ENCODE measurements at regions not wholly inside any gene's neighbourhood (a gene's known extent, or its start where the extent isn't known, plus 50 kb on each side); places are given as distances from the start of the nearest gene placed in this dataset.

DNA sequence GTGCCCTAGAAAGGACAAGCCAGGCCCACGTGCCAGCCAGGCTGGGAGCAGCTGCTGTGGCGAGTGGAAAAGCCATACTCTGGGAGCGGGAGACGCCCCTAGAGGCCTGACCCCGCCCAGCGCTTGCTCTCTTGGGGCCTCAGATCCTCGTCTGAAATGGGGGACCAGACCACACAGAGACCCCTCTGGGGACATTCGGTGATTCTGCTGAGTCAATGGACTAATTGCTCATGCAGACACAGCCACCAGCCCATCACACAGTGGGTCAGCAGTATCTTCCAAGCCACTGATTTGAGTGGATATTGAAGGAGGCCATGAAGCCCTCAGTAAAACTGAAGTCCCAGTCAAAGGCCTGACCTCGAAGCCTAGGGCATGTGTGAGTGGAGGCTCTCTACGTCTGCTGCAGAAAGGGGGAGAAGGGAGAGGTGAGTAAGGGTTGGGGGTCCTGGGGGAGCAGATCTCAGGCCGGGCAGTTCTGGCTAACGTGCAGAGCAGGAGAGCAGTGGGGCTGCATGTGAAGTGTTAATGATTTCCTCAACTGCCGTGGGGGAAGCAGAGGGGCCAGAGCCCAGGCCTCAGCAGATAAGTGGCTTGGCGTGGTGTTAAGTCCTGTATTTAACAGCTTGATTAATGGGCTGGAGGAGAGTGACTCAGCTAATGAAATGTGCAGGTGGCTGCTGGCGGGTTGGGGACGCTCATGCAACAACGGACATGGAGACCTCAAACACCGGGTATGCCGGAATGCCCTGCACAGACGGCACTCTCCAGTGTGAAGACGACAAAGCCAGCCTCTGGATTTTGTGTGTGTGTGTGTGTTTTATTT, 104.4 kb upstream of the TWIST2 start:
- TF ChIP-seq, protein P1, sequence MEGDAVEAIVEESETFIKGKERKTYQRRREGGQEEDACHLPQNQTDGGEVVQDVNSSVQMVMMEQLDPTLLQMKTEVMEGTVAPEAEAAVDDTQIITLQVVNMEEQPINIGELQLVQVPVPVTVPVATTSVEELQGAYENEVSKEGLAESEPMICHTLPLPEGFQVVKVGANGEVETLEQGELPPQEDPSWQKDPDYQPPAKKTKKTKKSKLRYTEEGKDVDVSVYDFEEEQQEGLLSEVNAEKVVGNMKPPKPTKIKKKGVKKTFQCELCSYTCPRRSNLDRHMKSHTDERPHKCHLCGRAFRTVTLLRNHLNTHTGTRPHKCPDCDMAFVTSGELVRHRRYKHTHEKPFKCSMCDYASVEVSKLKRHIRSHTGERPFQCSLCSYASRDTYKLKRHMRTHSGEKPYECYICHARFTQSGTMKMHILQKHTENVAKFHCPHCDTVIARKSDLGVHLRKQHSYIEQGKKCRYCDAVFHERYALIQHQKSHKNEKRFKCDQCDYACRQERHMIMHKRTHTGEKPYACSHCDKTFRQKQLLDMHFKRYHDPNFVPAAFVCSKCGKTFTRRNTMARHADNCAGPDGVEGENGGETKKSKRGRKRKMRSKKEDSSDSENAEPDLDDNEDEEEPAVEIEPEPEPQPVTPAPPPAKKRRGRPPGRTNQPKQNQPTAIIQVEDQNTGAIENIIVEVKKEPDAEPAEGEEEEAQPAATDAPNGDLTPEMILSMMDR (IDR thresholded peaks at IDR 0.05; ENCODE audit: insufficient read depth, low read length, poor library complexity, severe bottlenecking) = no peak
- no peak for TF ChIP-seq EZH2phosphoT487 (conservative IDR thresholded peaks at IDR 0.05; ENCODE audit: low read length)
